WTC11 (cell line): ENCODE measurements at regions not wholly inside any gene's neighbourhood (a gene's known extent, or its start where the extent isn't known, plus 50 kb on each side); places are given as distances from the start of the nearest gene placed in this dataset.

ENCODE experiments used
- ATAC-seq: fragments of 200-7000 bp; cut with Tn5 transposase; 2 replicates; pipeline ENCODE4 v1.10.0; 2021; ENCODE audit warnings: mild to moderate bottlenecking, moderate library complexity
- CTCF ChIA-PET: fragments of 300-600 bp; sonication (Branson Sonifier 250); formaldehyde crosslinking; loops from one replicate; lab custom pipeline; 2021; ENCODE audit warnings: antibody characterized with exemption; lab: Charles Lee
- POLR2A ChIA-PET: fragments of 350-600 bp; sonication (Branson Sonifier 250); formaldehyde crosslinking; loops from one replicate; lab custom pipeline; 2021; ENCODE audit warnings: antibody characterized with exemption; lab: Charles Lee
- DNase-seq: peaks from one replicate; pipeline ENCODE4 v3.0.0; 2021; ENCODE audit warnings: low spot score
- H3K27ac Mint-ChIP-seq: 2 replicates; pipeline ENCODE4 v1.8.0; 2021; ENCODE audit warnings: mixed read lengths
- H3K27me3 Mint-ChIP-seq: 2 replicates; pipeline ENCODE4 v1.8.0; 2021; ENCODE audit warnings: low read depth, mild to moderate bottlenecking, moderate library complexity, mixed read lengths
- H3K36me3 Mint-ChIP-seq: 2 replicates; pipeline ENCODE4 v1.8.0; 2021; ENCODE audit warnings: mixed read lengths
- H3K4me1 Mint-ChIP-seq: 2 replicates; pipeline ENCODE4 v1.8.0; 2022; ENCODE audit warnings: mixed read lengths
- H3K4me3 Mint-ChIP-seq: 2 replicates; pipeline ENCODE4 v1.8.0; 2021; ENCODE audit warnings: mild to moderate bottlenecking, moderate library complexity, mixed read lengths
- H3K9me3 Mint-ChIP-seq: 2 replicates; pipeline ENCODE4 v1.8.0; 2021; ENCODE audit warnings: mixed read lengths
- AR ChIP-seq: fragments of 250-450 bp; sonication (Bioruptor Pico); IDR thresholded peaks from 2 replicates; pipeline ENCODE4 v1.9.0; 2021; ENCODE audit warnings: mild to moderate bottlenecking
- ERG ChIP-seq: fragments of 250-450 bp; sonication (Bioruptor Pico); IDR thresholded peaks from 2 replicates; pipeline ENCODE4 v1.8.0; 2021; ENCODE audit warnings: mild to moderate bottlenecking
- FOXJ3 ChIP-seq: sonication (generic); formaldehyde crosslinking; IDR thresholded peaks from 2 replicates; pipeline ENCODE4 v1.9.0; 2021; ENCODE audit warnings: missing genetic modification reagents, mild to moderate bottlenecking, borderline replicate concordance
- GRHL2 ChIP-seq: fragments of 250-450 bp; sonication (Bioruptor Pico); IDR thresholded peaks from 2 replicates; pipeline ENCODE4 v1.8.0; 2022; ENCODE audit warnings: mild to moderate bottlenecking, moderate library complexity; ENCODE audit not compliant: insufficient replicate concordance, severe bottlenecking
- MYBL2 ChIP-seq: sonication (generic); formaldehyde crosslinking; IDR thresholded peaks from 2 replicates; pipeline ENCODE4 v1.8.1; 2023; ENCODE audit warnings: mild to moderate bottlenecking, moderate library complexity, missing genetic modification reagents
- NFYB ChIP-seq: sonication (generic); formaldehyde crosslinking; conservative IDR thresholded peaks from 2 replicates; pipeline ENCODE4 v1.8.0; 2022; ENCODE audit warnings: low read depth, missing genetic modification reagents
- NR1H2 ChIP-seq: sonication (generic); formaldehyde crosslinking; IDR thresholded peaks from 2 replicates; pipeline ENCODE4 v1.9.0; 2021; ENCODE audit warnings: mild to moderate bottlenecking, moderate library complexity, missing genetic modification reagents
- NR3C1 ChIP-seq: sonication (generic); formaldehyde crosslinking; conservative IDR thresholded peaks from 2 replicates; pipeline ENCODE4 v1.8.1; 2023; ENCODE audit warnings: low read depth, mild to moderate bottlenecking, missing genetic modification reagents
- OVOL2 ChIP-seq: fragments of 250-450 bp; sonication (Bioruptor Pico); IDR thresholded peaks from 2 replicates; pipeline ENCODE4 v1.9.0; 2021; ENCODE audit warnings: mild to moderate bottlenecking, borderline replicate concordance
- RORB ChIP-seq: fragments of 250-450 bp; sonication (Bioruptor Pico); IDR thresholded peaks from 2 replicates; pipeline ENCODE4 v1.9.0; 2021; ENCODE audit warnings: mild to moderate bottlenecking
- SP1 ChIP-seq: sonication (generic); formaldehyde crosslinking; conservative IDR thresholded peaks from 2 replicates; pipeline ENCODE4 v1.8.1; 2022; ENCODE audit warnings: missing genetic modification reagents
- TEAD4 ChIP-seq: sonication (generic); formaldehyde crosslinking; IDR thresholded peaks from 2 replicates; pipeline ENCODE4 v1.8.0; 2022; ENCODE audit warnings: mild to moderate bottlenecking, missing genetic modification reagents
- USF2 ChIP-seq: sonication (generic); formaldehyde crosslinking; IDR thresholded peaks from 2 replicates; pipeline ENCODE4 v1.8.1; 2023; ENCODE audit warnings: mild to moderate bottlenecking, missing genetic modification reagents, moderate library complexity
- ZMAT4 ChIP-seq: fragments of 250-450 bp; sonication (Bioruptor Pico); IDR thresholded peaks from 2 replicates; pipeline ENCODE4 v1.9.0; 2021; ENCODE audit warnings: mild to moderate bottlenecking
- ZNF138 ChIP-seq: sonication (generic); formaldehyde crosslinking; conservative IDR thresholded peaks from 2 replicates; pipeline ENCODE4 v1.8.1; 2022; ENCODE audit warnings: mild to moderate bottlenecking, moderate library complexity, missing genetic modification reagents
- ZNF396 ChIP-seq: fragments of 250-450 bp; sonication (Bioruptor Pico); IDR thresholded peaks from 2 replicates; pipeline ENCODE4 v1.8.0; 2021; ENCODE audit warnings: mild to moderate bottlenecking, moderate library complexity, borderline replicate concordance
- ZNF423 ChIP-seq: fragments of 250-450 bp; sonication (Bioruptor Pico); IDR thresholded peaks from 2 replicates; pipeline ENCODE4 v2.1.2; 2022; ENCODE audit warnings: mild to moderate bottlenecking, moderate library complexity
- ZNF532 ChIP-seq: fragments of 250-450 bp; sonication (Bioruptor Pico); IDR thresholded peaks from 2 replicates; pipeline ENCODE4 v1.9.0; 2021; ENCODE audit warnings: mild to moderate bottlenecking, borderline replicate concordance
- ZNF671 ChIP-seq: fragments of 250-450 bp; sonication (Bioruptor Pico); IDR thresholded peaks from 2 replicates; pipeline ENCODE4 v1.8.0; 2021; ENCODE audit warnings: mild to moderate bottlenecking
- TF ChIP-seq, protein P1 (sequence below): sonication (generic); formaldehyde crosslinking; IDR thresholded peaks from 2 replicates; pipeline ENCODE4 v1.8.1; 2022; ENCODE audit warnings: missing genetic modification reagents, borderline replicate concordance

DNA sequence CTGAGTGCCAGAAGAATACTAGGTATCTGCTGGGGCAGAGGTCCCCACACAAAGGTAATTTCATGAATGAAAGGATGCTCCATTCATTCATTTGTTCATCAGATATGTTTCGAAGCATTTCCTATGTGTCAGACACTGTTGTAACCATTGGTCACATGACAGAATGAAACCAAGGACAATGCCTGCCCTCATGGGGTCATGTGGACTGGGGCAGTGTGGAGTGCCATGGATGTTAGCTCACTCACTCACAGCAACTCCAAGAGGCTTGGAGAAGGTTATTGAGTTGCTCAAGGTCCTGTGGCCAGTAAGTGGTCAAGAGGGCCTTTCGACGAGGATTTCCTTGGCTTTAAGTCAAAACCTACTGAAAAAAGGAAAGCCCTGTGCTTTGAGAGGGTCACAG lies 223.5 kb downstream of the ARHGAP12 start:
- CTCF ChIA-PET: no interaction called here
- H3K27me3 Mint-ChIP-seq: peaks cover 8% of the 10 kb centered on the region; the same call in 1 of the 2 replicates
- TF ChIP-seq ZNF138 (CRISPR knock-in tag) (no peak), NFYB (CRISPR knock-in tag) (no peak)
- TF ChIP-seq, all 79 proteins: peak for 0
- peaks cover 26% of the 10 kb centered on the region for H3K4me1 Mint-ChIP-seq
- no peak for ATAC-seq
- H3K4me3 Mint-ChIP-seq: no peak overlapping the region
- POLR2A ChIA-PET: no interaction called here
- H3K36me3 Mint-ChIP-seq: peaks cover 47% of the 10 kb centered on the region
- H3K27ac Mint-ChIP-seq: no peak overlapping the region
- no peak for DNase-seq
- H3K9me3 Mint-ChIP-seq: peaks cover 55% of the 10 kb centered on the region

- Mint-ChIP-seq H3K27ac (no peak overlapping the region), H3K4me3 (no peak overlapping the region), H3K9me3 (peaks cover 47% of the 10 kb centered on the region), H3K36me3 (peaks cover 40% of the 10 kb centered on the region), H3K27me3 (peaks cover 8% of the 10 kb centered on the region; the same call in 1 of the 2 replicates), H3K4me1 (peaks cover 29% of the 10 kb centered on the region)
- ATAC-seq (no peak), DNase-seq (no peak)
- CTCF ChIA-PET: no interaction called here
- POLR2A ChIA-PET: no interaction called here
- TF ChIP-seq ZMAT4 (CRISPR knock-in tag) (no peak), RORB (CRISPR knock-in tag) (no peak), NR1H2 (no peak), GRHL2 (CRISPR knock-in tag) (no peak), ZNF671 (CRISPR knock-in tag) (no peak), FOXJ3 (CRISPR knock-in tag) (no peak), NFYB (CRISPR knock-in tag) (no peak), ERG (CRISPR knock-in tag) (no peak), OVOL2 (CRISPR knock-in tag) (no peak), TEAD4 (CRISPR knock-in tag) (no peak), ZNF532 (CRISPR knock-in tag) (no peak), SP1 (no peak)
These were observed 224.4 kb downstream of the ARHGAP12 start for GRCh38 chr10:31704195-31704594.

- H3K27ac Mint-ChIP-seq: no peak overlapping the region
- ChIA-PET CTCF (no interaction called here), POLR2A (no interaction called here)
- peaks cover 26% of the 10 kb centered on the region for H3K4me1 Mint-ChIP-seq
- DNase-seq (no peak), ATAC-seq (no peak)
- H3K36me3 Mint-ChIP-seq: peaks cover 40% of the 10 kb centered on the region
- H3K9me3 Mint-ChIP-seq: peaks cover 47% of the 10 kb centered on the region
- peaks cover 8% of the 10 kb centered on the region; the same call in 1 of the 2 replicates for H3K27me3 Mint-ChIP-seq
- no peak overlapping the region for H3K4me3 Mint-ChIP-seq
- TF ChIP-seq, protein P1, sequence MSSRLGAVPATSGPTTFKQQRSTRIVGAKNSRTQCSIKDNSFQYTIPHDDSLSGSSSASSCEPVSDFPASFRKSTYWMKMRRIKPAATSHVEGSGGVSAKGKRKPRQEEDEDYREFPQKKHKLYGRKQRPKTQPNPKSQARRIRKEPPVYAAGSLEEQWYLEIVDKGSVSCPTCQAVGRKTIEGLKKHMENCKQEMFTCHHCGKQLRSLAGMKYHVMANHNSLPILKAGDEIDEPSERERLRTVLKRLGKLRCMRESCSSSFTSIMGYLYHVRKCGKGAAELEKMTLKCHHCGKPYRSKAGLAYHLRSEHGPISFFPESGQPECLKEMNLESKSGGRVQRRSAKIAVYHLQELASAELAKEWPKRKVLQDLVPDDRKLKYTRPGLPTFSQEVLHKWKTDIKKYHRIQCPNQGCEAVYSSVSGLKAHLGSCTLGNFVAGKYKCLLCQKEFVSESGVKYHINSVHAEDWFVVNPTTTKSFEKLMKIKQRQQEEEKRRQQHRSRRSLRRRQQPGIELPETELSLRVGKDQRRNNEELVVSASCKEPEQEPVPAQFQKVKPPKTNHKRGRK (CRISPR knock-in tag): no peak
- no peak for TF ChIP-seq ZNF423 (CRISPR knock-in tag)
- TF ChIP-seq NR3C1 (CRISPR knock-in tag): no peak
- no peak for TF ChIP-seq USF2 (CRISPR knock-in tag)
- TF ChIP-seq AR (CRISPR knock-in tag): no peak
- TF ChIP-seq MYBL2 (CRISPR knock-in tag): no peak
- no peak for TF ChIP-seq ZNF396 (CRISPR knock-in tag)
These were observed 225.7 kb downstream of the ARHGAP12 start for GRCh38 chr10:31702954-31703353.
